Activated T-cell treated with anti-CD3 and anti-CD28 coated beads, Interleukin-2, amount 50 U/mL, for 72 hours (primary cell): ENCODE measurements at regions not wholly inside any gene's neighbourhood (a gene's known extent, or its start where the extent isn't known, plus 50 kb on each side); places are given as distances from the start of the nearest gene placed in this dataset.

Experiments used
- ATAC-seq, 2 donors: fragments of 150-1000 bp; cut with Tn5 transposase; replicated peaks in 1 of 2; 2 replicates each; pipeline ENCODE4 v1.10.0; 2021; ENCODE audit warnings: moderate library complexity in 2 of 2, mild to moderate bottlenecking in 1 of 2
- DNase-seq, 2 donors: peaks; one replicate each; pipeline ENCODE4 v3.0.0; 2021 to 2022; ENCODE audit warnings: mixed read lengths in 1 of 2
- H3K27ac Mint-ChIP-seq: one replicate; pipeline ENCODE4 v1.8.0; 2022; ENCODE audit warnings: mild to moderate bottlenecking, moderate library complexity, mixed read lengths
- H3K27me3 Mint-ChIP-seq: one replicate; pipeline ENCODE4 v1.8.0; 2022; ENCODE audit warnings: low read depth, mixed read lengths
- H3K36me3 Mint-ChIP-seq, 2 donors: one replicate each; pipeline ENCODE4 v1.8.0; 2022; ENCODE audit warnings: mixed read lengths in 2 of 2, mild to moderate bottlenecking in 1 of 2; ENCODE audit not compliant: insufficient read depth in 2 of 2
- H3K4me1 Mint-ChIP-seq: one replicate; pipeline ENCODE4 v1.8.0; 2022; ENCODE audit warnings: low read depth, mixed read lengths
- H3K4me3 Mint-ChIP-seq, 2 donors: one replicate each; pipeline ENCODE4 v1.8.0; 2022; ENCODE audit warnings: mild to moderate bottlenecking in 2 of 2, mixed read lengths in 2 of 2, moderate library complexity in 2 of 2
- H3K9me3 Mint-ChIP-seq, 2 donors: one replicate each; pipeline ENCODE4 v1.8.0; 2022; ENCODE audit warnings: mixed read lengths in 2 of 2

DNA sequence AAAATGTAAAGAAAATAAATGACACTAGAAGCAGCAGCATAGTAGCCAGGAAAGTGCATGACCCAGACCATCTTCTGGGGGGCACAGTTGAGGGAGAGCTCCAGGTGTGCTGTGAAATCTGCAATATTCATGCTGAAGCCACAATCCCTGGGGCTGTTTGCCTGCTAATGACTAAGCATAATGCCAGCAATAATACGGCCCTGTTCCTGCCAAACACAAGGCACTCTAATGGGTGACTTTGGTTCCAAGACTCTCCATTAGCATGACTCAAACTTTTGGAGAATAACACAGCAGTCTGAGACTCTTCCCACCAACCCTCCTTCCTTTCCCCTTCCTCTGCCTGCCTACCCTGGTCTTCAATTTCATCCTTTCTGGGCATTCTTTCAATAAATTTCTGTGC is 77.9 kb upstream of the DOCK10 start:
- no peaks in the 10 kb centered on the region for H3K36me3 Mint-ChIP-seq
- no peaks in the 10 kb centered on the region for H3K4me1 Mint-ChIP-seq
- no peaks in the 10 kb centered on the region for H3K9me3 Mint-ChIP-seq
- H3K27me3 Mint-ChIP-seq, result no peaks in the 10 kb centered on the region
- no peak for DNase-seq
- no peak for ATAC-seq
- H3K4me3 Mint-ChIP-seq, result no peak overlapping the region
- no peak overlapping the region for H3K27ac Mint-ChIP-seq

DNA sequence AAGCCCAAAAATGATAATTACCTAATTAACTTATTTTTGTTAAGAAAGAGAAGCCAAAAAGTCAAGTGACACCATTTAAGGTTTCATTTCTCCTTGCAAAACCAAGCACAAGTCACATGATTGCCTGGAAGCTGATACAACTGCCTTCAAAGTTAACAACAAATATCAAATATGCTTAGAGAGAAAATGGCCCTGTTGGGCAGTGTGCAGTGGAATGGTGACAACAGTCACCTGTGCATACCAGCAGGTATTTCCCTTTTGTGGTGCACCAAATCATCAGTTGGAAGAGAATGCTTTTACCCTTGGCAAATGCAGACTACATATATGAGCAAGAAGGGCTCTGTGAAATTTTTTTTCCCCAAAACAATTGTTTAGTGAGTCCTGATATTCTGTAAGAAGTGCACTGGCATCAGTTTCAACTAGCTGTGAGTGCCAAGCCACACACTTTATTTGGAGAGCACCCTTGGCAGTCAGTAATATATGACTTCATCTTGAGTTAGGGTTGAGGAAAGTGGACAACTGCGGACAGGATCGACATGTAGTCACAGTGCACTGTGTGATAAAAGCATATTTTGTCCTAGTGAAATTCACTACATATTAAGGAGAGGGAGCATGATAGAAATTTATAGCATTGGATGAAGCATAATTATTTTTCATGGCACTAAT is 74.9 kb upstream of the DOCK10 start:
- Mint-ChIP-seq H3K4me1 (peaks cover 5% of the 10 kb centered on the region), H3K4me3 (no peak overlapping the region), H3K27ac (no peak overlapping the region), H3K27me3 (no peaks in the 10 kb centered on the region), H3K9me3 (no peaks in the 10 kb centered on the region), H3K36me3 (no peaks in the 10 kb centered on the region)
- DNase-seq, result no peak
- ATAC-seq, result no peak

DNA sequence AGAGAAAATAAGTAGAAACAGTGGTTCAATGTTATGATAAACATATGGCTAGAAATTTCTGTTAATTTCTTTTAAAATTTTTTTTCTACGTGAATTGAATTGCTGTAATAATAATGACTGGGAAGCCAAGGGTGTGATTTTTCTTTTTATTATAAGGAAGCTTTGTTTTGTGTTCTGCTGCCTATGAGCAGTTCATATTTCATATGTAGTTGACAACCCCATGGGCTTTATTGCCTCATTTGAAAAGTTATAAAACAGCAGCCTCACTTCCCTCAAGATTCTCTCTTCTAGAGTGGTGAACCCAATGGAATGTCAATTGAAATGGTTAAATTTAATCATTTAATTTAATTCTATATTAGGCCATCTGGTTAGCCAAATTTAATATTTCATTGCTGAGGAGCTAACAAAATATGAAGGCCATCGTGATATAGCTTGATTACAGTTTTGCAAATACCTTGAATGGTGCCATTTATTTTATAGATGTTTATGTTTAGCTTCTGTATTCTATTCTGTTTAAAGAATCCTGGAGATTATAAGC is 72.6 kb upstream of the DOCK10 start:
- H3K9me3 Mint-ChIP-seq, result no peaks in the 10 kb centered on the region
- H3K36me3 Mint-ChIP-seq, result no peaks in the 10 kb centered on the region
- H3K27me3 Mint-ChIP-seq, result no peaks in the 10 kb centered on the region
- peaks cover 5% of the 10 kb centered on the region for H3K4me1 Mint-ChIP-seq
- H3K4me3 Mint-ChIP-seq, result no peak overlapping the region
- H3K27ac Mint-ChIP-seq, result no peak overlapping the region
- ATAC-seq (no peak), DNase-seq (no peak)

DNA sequence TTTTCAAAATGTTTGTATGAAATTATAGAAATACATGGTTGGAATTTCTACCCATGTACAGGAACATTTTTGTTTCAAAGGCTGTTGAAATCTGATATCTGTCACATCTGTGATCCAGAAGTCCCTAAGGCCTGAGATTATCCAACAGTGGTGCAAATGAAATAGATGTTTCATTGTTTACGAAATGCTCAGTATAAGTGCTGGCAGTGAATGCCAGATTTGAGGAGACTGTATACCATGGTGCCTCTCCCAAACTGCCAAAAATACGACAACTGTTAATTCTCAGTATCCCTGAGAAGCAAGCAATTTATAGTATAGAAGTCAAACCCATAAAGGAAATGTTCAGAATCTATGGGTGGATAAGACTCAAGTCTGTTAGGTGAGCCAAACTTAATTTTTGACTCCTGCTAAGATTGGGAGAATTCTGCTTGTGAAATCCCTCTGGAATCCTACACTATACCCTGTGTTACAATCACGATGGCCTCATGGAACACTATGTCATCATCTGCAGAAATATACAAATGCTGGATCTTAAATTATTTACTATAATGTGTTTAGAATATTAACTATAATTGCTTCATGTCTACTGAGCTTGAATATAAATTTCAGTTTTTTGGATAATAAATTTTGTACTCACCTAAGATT is 71.2 kb upstream of the DOCK10 start:
- no peaks in the 10 kb centered on the region for H3K27me3 Mint-ChIP-seq
- DNase-seq (no peak), ATAC-seq (no peak)
- H3K27ac Mint-ChIP-seq, result no peak overlapping the region
- H3K9me3 Mint-ChIP-seq, result no peaks in the 10 kb centered on the region
- H3K4me1 Mint-ChIP-seq, result peaks cover 5% of the 10 kb centered on the region
- no peak overlapping the region for H3K4me3 Mint-ChIP-seq
- H3K36me3 Mint-ChIP-seq, result no peaks in the 10 kb centered on the region

DNA sequence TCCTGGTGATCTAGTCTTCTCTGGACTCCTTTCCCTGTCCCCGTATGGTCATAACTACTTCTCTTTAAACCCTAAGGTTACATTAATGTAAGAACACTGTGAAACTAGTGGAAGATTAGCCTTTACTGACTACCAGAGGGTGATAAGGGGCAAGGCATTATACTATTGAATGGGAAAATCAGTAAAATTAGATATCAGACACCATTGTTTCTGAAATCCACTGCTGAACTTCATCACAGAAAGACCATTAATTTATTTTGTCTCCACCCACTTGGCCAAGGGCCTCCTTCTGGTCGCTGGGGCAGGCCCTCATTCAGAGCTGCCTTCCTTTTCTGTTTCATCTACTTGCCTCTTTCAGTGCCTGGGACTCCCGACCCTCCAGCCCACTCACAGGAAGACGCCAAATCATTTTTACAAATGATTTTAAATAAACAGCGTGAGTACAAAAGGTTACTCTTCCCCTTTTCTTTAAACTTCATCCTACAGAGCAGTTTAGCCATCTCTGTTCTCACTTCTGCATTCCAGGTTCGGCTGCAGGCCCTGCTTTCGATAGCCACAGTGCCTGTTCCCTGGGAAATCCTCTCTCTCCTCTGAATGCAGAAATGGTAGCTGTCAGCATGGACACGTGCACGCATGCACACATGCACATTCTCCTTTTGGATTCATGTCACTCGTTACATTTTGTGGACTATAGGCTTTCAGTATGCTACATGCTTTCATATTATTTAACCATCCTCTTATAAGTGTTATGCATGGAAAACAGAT is 70.3 kb upstream of the DOCK10 start:
- Mint-ChIP-seq H3K9me3 (no peaks in the 10 kb centered on the region), H3K36me3 (no peaks in the 10 kb centered on the region), H3K4me3 (no peak overlapping the region), H3K27me3 (no peaks in the 10 kb centered on the region), H3K27ac (no peak overlapping the region), H3K4me1 (peaks cover 5% of the 10 kb centered on the region)
- no peak for DNase-seq
- no peak for ATAC-seq

DNA sequence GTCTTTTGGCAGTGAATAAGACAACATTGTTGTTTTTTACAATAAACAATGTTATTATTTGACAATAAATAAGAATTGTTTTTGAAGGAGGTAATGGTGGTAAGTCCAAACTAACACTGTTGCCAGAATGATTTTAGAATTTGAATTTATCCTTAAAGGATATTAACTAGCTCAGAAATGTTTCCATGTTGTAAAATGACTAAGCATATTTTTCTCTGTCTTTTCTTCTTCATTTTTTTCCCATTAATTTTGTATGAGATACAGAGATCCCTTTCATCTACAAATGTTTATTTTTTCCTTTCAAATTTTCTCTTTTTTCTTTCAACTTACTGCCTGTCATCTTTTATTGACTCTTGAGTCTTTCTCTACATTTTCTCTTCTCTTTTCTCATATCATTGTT is 66.5 kb upstream of the DOCK10 start:
- H3K9me3 Mint-ChIP-seq, result no peaks in the 10 kb centered on the region
- no peaks in the 10 kb centered on the region for H3K36me3 Mint-ChIP-seq

DNA sequence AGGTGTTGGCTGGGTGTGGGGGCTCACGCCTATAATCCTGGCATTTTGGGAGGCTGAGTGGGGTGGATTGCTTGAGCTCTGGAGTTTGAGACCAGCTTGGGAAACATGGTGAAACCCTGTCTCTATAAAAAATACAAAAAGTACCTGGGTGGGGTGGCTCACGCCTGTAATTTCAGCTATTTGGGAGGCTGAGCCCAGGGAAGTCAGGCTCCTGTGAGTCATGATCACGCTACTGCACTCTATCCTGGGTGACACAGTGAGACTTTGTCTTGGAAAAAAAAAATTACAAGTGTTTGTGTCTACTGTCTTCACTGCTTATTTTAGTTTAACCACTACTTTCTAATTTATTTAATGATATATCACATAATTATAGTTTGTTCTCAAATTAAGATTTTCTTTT is 62.7 kb upstream of the DOCK10 start:
- no peak overlapping the region for H3K4me3 Mint-ChIP-seq
- H3K4me1 Mint-ChIP-seq, result no peaks in the 10 kb centered on the region
- H3K27me3 Mint-ChIP-seq, result no peaks in the 10 kb centered on the region
- ATAC-seq (no peak), DNase-seq (no peak)
- H3K36me3 Mint-ChIP-seq, result no peaks in the 10 kb centered on the region
- no peak overlapping the region for H3K27ac Mint-ChIP-seq
- H3K9me3 Mint-ChIP-seq, result no peaks in the 10 kb centered on the region

More for the DNA sequence above, 66.5 kb upstream of the DOCK10 start:
- Mint-ChIP-seq H3K4me3 (no peak overlapping the region), H3K27ac (no peak overlapping the region), H3K4me1 (peaks cover 5% of the 10 kb centered on the region), H3K27me3 (no peaks in the 10 kb centered on the region)
- ATAC-seq (no peak), DNase-seq (no peak)

DNA sequence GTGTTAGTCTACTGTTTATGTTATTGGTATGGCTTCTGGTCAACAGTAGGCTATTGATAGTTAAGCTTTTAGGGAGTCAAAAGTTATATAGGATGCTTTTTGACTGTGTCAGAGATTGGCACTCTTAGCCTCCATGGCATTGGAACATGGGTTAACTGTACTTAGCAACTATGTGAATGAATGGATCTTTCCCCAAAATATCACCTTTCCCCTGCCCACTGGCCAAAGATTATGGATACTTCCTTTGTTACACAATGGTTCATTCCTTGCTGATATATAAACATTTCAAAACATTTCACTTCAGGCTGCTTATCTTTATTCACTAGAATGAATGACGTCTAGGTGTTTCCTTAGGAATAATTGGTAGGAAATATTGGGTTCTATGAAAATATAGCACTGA is 62.1 kb upstream of the DOCK10 start:
- H3K36me3 Mint-ChIP-seq, result no peaks in the 10 kb centered on the region
- H3K27me3 Mint-ChIP-seq, result no peaks in the 10 kb centered on the region
- DNase-seq, result no peak
- no peaks in the 10 kb centered on the region for H3K9me3 Mint-ChIP-seq
- H3K4me1 Mint-ChIP-seq, result no peaks in the 10 kb centered on the region
- H3K27ac Mint-ChIP-seq, result no peak overlapping the region
- ATAC-seq, result no peak
- H3K4me3 Mint-ChIP-seq, result no peak overlapping the region

DNA sequence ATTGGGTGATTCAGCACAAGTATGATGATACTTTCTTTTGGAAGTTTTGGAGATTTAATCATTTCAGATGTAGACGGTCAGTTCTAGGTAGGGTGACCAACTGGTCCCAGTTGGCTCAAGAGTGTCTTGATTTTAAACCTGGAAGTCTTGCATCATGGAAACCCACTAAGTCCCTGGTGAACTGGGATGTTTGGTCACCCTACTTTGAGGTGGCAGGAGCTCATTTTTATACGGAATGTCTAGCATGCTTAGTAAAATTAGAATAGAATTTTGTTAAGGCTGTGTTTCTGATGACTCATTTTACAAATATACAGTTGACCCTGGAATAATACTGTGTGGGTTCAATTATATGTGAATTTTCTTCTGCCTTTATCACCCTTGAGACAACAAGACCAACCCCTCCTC is 61.5 kb upstream of the DOCK10 start:
- no peak for DNase-seq
- Mint-ChIP-seq H3K4me3 (no peak overlapping the region), H3K36me3 (no peaks in the 10 kb centered on the region), H3K27me3 (no peaks in the 10 kb centered on the region), H3K9me3 (no peaks in the 10 kb centered on the region), H3K27ac (no peak overlapping the region), H3K4me1 (no peaks in the 10 kb centered on the region)
- no peak for ATAC-seq

DNA sequence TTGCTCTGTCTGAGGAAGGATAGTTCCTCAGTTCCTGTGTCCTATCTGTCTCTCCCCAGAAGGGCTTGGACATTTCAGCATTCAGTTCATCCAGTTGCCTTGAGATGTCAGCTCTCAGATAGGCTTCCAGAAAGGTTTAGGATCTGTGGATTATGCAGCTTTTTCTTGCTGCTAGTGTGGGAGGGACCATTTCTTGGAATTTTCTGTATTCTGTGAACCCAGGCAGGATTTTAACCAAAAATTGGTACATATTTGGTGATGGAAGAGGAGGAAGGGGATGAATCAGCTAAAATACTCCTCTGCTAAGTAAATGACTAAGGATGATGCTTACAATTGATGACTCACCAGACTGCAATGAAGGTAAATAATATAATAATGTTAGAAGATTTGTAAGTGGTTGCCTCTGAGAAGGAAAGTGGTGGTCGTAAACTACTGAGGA is 58.6 kb upstream of the DOCK10 start:
- no peak for DNase-seq
- no peak overlapping the region for H3K27ac Mint-ChIP-seq
- H3K4me3 Mint-ChIP-seq, result no peak overlapping the region
- H3K36me3 Mint-ChIP-seq, result no peaks in the 10 kb centered on the region
- H3K27me3 Mint-ChIP-seq, result no peaks in the 10 kb centered on the region
- H3K9me3 Mint-ChIP-seq, result no peaks in the 10 kb centered on the region
- peak in 1 of 2 donors; percentile 25 for ATAC-seq
- no peaks in the 10 kb centered on the region for H3K4me1 Mint-ChIP-seq

DNA sequence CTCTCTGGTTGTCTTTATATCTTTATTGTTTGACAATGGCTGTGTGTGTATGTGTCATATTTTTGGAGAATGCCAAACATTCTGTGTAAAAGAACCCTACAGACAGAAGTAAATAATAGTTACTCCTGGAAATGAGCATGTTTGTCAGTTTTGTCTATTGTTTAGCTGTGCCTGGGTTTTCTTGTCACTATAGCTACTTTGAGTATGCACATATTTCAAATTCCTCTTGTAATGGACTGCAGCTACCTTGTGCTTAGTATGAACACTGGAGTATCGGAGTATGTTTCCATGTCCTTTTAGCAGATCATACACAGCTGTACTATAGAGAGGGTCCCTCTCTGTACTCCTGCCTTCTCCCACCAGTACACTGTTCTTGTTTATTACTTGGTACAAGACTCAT is 58.0 kb upstream of the DOCK10 start:
- H3K36me3 Mint-ChIP-seq, result no peaks in the 10 kb centered on the region
- no peak for DNase-seq
- H3K4me1 Mint-ChIP-seq, result no peaks in the 10 kb centered on the region
- H3K4me3 Mint-ChIP-seq, result no peak overlapping the region
- ATAC-seq, result no peak
- no peak overlapping the region for H3K27ac Mint-ChIP-seq
- no peaks in the 10 kb centered on the region for H3K9me3 Mint-ChIP-seq
- no peaks in the 10 kb centered on the region for H3K27me3 Mint-ChIP-seq

DNA sequence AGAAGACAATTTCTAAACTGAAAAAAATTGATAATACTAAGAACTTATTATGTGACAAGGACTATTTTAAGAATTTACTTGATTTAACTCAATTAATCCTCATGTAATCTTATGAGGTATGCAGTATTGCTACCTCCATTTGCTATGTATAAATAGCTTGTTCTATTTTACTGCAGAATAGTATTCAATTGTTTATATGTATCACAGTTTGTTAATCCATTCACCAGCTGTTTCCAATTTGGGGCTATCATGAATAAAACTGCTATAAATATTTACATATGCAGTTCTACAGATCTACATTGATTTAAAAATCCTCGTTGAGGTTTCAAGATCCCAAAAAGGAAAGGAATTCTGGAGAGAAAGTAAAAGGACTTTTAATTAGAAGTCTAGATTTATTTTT is 54.8 kb upstream of the DOCK10 start:
- Mint-ChIP-seq H3K27ac (no peak overlapping the region), H3K4me1 (no peaks in the 10 kb centered on the region), H3K27me3 (no peaks in the 10 kb centered on the region), H3K9me3 (peaks cover 0 to 2% of the 10 kb centered on the region in 2 donors), H3K36me3 (no peaks in the 10 kb centered on the region), H3K4me3 (no peak overlapping the region)
- ATAC-seq, result no peak
- DNase-seq, result no peak
